Lower leg skin (tissue), 3 donors: ENCODE measurements at regions not wholly inside any gene's neighbourhood (a gene's known extent, or its start where the extent isn't known, plus 50 kb on each side); places are given as distances from the start of the nearest gene placed in this dataset.

Experiments
- POLR2A ChIP-seq, 2 donors: fragments of 450-650 bp; IDR thresholded peaks; one replicate each; pipeline ENCODE4 v1.6.1; 2016 to 2017; ENCODE audit warnings: antibody characterized with exemption in 2 of 2, mild to moderate bottlenecking in 1 of 2, moderate library complexity in 1 of 2
- TF ChIP-seq, protein P1 (sequence below), 3 donors: fragments of 450-650 bp; IDR thresholded peaks; one replicate each; pipeline ENCODE4 v1.5.1; 2016; ENCODE audit warnings: antibody characterized with exemption in 3 of 3, mild to moderate bottlenecking in 3 of 3, moderate library complexity in 2 of 3

DNA sequence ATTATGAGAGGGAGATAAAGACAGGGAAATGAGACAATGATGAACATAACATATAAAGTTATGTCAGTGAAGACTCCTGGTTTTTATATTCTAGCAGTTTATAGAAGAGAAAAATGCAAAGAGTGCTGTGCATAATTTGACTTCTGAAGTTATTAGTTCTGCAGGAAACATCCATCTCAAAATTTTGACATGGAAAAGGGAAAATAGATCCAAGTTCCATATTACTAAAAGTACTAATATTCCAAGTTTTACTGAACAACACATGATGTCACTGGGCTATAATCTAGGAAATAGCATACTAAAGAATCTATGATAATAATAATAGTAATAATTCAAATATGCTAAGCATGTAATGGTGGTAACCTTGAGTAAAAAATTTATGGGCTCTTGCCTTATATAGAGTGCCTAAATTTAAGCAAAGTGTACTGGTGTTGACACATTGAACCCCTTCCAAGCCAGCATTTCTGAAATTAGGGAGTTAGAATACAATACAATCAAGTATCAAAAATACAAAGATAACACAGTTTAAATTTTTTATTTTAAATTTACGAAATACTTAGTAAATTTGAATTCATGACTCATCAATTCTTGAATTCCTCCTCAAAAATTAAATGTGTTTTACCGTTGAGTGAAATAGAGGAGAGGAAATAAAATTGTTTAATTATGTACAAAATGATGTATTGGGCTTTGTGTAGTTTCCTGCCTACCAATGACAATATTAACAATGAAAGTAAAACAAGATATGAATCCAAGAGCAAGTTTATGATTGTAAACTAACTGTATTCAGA, 102.8 kb upstream of the KCND2 start:
- TF ChIP-seq, protein P1, sequence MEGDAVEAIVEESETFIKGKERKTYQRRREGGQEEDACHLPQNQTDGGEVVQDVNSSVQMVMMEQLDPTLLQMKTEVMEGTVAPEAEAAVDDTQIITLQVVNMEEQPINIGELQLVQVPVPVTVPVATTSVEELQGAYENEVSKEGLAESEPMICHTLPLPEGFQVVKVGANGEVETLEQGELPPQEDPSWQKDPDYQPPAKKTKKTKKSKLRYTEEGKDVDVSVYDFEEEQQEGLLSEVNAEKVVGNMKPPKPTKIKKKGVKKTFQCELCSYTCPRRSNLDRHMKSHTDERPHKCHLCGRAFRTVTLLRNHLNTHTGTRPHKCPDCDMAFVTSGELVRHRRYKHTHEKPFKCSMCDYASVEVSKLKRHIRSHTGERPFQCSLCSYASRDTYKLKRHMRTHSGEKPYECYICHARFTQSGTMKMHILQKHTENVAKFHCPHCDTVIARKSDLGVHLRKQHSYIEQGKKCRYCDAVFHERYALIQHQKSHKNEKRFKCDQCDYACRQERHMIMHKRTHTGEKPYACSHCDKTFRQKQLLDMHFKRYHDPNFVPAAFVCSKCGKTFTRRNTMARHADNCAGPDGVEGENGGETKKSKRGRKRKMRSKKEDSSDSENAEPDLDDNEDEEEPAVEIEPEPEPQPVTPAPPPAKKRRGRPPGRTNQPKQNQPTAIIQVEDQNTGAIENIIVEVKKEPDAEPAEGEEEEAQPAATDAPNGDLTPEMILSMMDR (IDR thresholded peaks at IDR 0.05) = no peak
- no peak for TF ChIP-seq POLR2A (IDR thresholded peaks at IDR 0.05)
